ENCODE measurements at regions not wholly inside any gene's neighbourhood (a gene's known extent, or its start where the extent isn't known, plus 50 kb on each side); places are given as distances from the start of the nearest gene placed in this dataset.

DNA sequence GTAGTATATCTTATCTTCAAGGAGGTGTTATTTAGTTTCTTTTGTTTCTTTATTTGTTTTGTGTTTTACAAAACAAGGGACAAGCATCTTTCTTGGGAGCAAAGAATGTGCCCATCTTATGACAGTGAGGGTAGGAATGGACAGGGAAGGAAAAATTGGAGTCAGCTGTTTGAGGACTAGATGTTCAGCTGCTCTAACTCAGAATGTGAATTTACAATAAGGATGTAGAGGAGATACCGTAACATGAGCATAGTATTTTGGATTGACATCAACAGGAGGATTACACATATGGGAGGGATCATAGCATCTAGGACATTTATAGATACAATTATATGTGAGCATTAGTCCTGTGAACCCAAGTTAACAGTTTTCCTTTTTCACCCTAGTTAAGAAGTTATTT, 89.0 kb upstream of the GK2 start:
- no peak overlapping the region for H3K4me3 ChIP-seq
- WGBS, 2 donors: 81 to 90% methylated on average over 1 of the region's 1 CpG
- H3K9me3 ChIP-seq: no peaks in the 10 kb centered on the region
- no peak for ATAC-seq
- no peak overlapping the region for H3K27ac ChIP-seq
- TF ChIP-seq POLR2A (IDR thresholded peaks at IDR 0.05): no peak
- TF ChIP-seq, protein P1, sequence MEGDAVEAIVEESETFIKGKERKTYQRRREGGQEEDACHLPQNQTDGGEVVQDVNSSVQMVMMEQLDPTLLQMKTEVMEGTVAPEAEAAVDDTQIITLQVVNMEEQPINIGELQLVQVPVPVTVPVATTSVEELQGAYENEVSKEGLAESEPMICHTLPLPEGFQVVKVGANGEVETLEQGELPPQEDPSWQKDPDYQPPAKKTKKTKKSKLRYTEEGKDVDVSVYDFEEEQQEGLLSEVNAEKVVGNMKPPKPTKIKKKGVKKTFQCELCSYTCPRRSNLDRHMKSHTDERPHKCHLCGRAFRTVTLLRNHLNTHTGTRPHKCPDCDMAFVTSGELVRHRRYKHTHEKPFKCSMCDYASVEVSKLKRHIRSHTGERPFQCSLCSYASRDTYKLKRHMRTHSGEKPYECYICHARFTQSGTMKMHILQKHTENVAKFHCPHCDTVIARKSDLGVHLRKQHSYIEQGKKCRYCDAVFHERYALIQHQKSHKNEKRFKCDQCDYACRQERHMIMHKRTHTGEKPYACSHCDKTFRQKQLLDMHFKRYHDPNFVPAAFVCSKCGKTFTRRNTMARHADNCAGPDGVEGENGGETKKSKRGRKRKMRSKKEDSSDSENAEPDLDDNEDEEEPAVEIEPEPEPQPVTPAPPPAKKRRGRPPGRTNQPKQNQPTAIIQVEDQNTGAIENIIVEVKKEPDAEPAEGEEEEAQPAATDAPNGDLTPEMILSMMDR (IDR thresholded peaks at IDR 0.05): no peak
- no peaks in the 10 kb centered on the region for H3K36me3 ChIP-seq (replicated peaks in 1 of 2; ENCODE audit: insufficient read depth in 1 of 2, low read depth in 2 of 2)
- H3K4me1 ChIP-seq: no peaks in the 10 kb centered on the region
- no peaks in the 10 kb centered on the region for H3K27me3 ChIP-seq
- DNase-seq: no peak
- intact Hi-C loops (cut with DNase I): no loop called here

DNA sequence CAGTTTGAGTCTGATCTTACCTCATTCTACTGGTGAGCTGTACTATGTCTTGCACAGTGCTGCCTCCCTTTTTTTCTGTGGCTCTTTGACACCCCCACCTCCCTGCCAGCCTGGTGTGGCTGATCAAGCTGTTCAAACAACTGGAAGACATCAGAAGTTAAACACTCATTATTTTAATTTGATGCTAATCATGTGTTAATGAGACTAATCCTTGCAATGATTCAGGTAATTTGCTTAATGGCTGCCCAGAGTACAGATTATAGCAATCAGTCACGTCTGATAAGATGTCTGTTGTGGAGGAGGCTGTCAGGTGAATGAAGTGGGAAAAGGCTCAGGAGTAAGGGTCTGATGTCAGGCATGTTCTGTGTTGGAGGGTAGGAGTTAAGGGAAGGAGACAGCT, 87.4 kb upstream of the GK2 start:
- DNase-seq (no peak), ATAC-seq (no peak)
- intact Hi-C loops (cut with DNase I): no loop called here
- no peaks in the 10 kb centered on the region for H3K36me3 ChIP-seq (replicated peaks in 1 of 2; ENCODE audit: insufficient read depth in 1 of 2, low read depth in 2 of 2)
- 9 to 14% methylated on average over 1 of the region's 1 CpG for WGBS, 2 donors
- no peak for TF ChIP-seq POLR2A (IDR thresholded peaks at IDR 0.05)
- TF ChIP-seq, protein P1 (IDR thresholded peaks at IDR 0.05): no peak
- no peak overlapping the region for H3K27ac ChIP-seq
- H3K4me1 ChIP-seq: no peaks in the 10 kb centered on the region
- no peaks in the 10 kb centered on the region for H3K27me3 ChIP-seq
- H3K4me3 ChIP-seq: no peak overlapping the region
- H3K9me3 ChIP-seq: no peaks in the 10 kb centered on the region

DNA sequence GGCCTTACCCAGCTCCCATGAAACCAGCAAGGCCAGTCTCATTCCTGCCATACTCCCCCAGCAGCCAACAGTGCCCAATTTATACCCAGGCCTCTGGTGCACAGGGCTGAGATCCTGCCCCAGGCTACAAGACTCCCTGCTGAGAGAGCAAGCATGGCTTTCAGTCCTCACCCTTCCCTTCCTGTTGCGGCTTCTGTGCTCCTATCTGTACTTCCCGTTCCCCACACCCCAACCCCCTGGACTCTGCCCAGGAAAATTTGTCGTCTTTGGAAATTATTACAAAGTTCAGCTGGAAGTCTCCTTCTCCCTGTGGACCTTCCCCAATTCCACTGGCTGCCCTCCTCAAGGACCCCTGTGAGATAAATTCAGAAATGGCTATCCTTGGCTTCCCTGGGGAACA, 84.1 kb upstream of the GK2 start:
- WGBS, 2 donors: 75 to 79% methylated on average over 3 of the region's 3 CpGs
- Histone ChIP-seq H3K27me3 (no peaks in the 10 kb centered on the region), H3K27ac (no peak overlapping the region), H3K36me3 (replicated peaks in 1 of 2; ENCODE audit: insufficient read depth in 1 of 2, low read depth in 2 of 2) (no peaks in the 10 kb centered on the region), H3K9me3 (no peaks in the 10 kb centered on the region), H3K4me3 (no peak overlapping the region), H3K4me1 (no peaks in the 10 kb centered on the region)
- ATAC-seq (no peak), DNase-seq (peak in 1 of 4 donors; percentile 5)
- TF ChIP-seq, protein P1 (IDR thresholded peaks at IDR 0.05): no peak
- TF ChIP-seq POLR2A (IDR thresholded peaks at IDR 0.05): no peak
- intact Hi-C loops (cut with DNase I): no loop called here

DNA sequence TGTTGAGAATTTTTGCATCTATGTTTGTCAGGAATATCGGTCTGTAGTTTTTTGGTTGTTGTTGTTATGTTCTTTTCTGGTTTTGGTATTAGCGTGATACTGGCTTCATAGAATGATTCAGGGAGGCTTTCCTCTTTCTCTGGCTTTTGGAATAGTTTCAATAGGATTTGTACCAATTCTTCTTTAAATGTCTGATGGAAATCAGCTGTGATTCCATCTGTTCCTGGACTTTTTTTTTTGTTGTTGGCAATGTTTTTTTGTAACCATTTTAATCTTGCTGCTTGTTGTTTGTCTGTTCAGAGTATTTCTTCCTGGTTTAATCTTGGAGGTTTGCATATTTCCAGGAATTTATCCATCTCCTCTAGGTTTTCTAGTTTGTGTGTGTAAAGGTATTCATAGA, 81.5 kb upstream of the GK2 start:
- 78 to 82% methylated on average over 2 of the region's 2 CpGs for WGBS, 2 donors
- no peak for TF ChIP-seq POLR2A (IDR thresholded peaks at IDR 0.05)
- TF ChIP-seq, protein P1 (IDR thresholded peaks at IDR 0.05): no peak
- ATAC-seq: no peak

DNA sequence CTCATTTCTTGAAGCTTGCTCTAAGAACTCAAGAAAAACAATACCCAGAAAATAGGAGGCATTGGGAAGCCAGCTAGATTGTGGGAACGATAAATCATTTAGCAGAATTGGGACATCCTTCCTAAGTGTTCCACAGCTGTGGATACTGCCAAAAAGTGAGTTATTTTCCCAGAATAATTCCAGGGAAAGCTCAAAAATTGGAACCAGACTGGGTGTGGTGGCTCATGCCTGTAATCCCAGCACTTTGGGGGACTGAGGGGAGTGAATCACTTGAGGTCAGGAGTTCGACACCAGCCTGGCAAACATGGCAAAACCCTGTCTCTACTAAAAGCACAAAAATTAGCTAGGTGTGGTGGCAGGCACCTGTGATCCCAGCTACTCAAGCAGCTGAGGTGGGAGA, 68.2 kb upstream of the GK2 start:
- no peaks in the 10 kb centered on the region for H3K9me3 ChIP-seq
- H3K4me1 ChIP-seq: no peaks in the 10 kb centered on the region
- WGBS, 2 donors: 80 to 82% methylated on average over 2 of the region's 2 CpGs
- H3K27ac ChIP-seq: no peak overlapping the region
- H3K36me3 ChIP-seq (replicated peaks in 1 of 2; ENCODE audit: insufficient read depth in 1 of 2, low read depth in 2 of 2): no peaks in the 10 kb centered on the region
- H3K27me3 ChIP-seq: no peaks in the 10 kb centered on the region
- intact Hi-C loops (cut with DNase I): no loop called here
- no peak overlapping the region for H3K4me3 ChIP-seq
- DNase-seq: no peak
- TF ChIP-seq, protein P1 (IDR thresholded peaks at IDR 0.05): no peak
- no peak for TF ChIP-seq POLR2A (IDR thresholded peaks at IDR 0.05)
- no peak for ATAC-seq

More for the DNA sequence above, 81.5 kb upstream of the GK2 start:
- Histone ChIP-seq H3K27ac (no peak overlapping the region), H3K36me3 (replicated peaks in 1 of 2; ENCODE audit: insufficient read depth in 1 of 2, low read depth in 2 of 2) (no peaks in the 10 kb centered on the region), H3K27me3 (no peaks in the 10 kb centered on the region), H3K4me3 (no peak overlapping the region), H3K4me1 (no peaks in the 10 kb centered on the region), H3K9me3 (no peaks in the 10 kb centered on the region)
- no peak for DNase-seq
- intact Hi-C loops (cut with DNase I): no loop called here
